NK-92 (cell line): ENCODE measurements at regions not wholly inside any gene's neighbourhood (a gene's known extent, or its start where the extent isn't known, plus 50 kb on each side); places are given as distances from the start of the nearest gene placed in this dataset.
"Not testable (repeated sequence)": the region's sequence is repeated elsewhere in the genome, so short reads cannot be mapped to it uniquely, and the experiment has no call there.

ENCODE experiments used
- DNase-seq: peaks from one replicate; lab custom pipeline; 2025; ENCODE audit not compliant: unreplicated experiment; lab: John Stamatoyannopoulos, UW

DNA sequence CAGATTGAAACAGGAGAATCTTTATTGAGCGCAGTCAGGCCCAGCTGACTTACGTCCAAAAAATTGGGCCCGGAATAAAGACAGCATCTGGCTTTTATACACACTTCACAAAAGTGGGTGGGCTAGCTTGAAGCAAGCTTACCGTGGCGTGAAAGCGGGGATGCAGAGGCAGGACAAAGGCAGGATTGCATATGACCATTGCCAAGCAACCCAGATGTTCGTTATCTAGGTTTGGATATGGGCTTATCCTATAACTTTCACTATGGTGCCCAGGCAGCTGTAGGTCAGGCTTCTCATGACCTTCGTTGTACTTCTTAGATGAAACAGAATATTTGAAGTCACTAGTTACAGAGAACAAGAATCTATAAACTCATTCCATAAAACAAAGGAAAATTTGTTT lies 1575.6 kb upstream of the RAG2 start:
- DNase-seq: no peak

DNA sequence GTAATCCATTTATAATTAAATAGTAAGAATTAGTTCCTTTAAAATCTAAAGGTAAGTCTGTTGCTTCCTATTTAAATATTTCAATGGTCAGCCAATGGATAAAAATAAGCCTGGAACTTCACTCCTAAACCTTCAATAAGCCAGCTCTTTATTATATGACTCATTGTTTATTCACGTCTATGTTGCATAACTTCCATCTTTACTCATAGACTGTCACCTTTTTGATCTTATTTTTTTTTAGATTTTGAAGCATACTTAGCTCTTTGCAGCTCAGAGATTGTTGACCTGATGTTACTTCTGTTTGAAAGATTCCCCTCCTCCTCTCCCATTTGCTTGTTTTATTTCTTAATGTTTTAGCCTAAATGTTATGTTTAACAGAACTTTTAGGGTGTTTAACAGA lies 1571.2 kb upstream of the RAG2 start:
- no peak for DNase-seq

- DNase-seq: no peak
These were observed 1565.5 kb upstream of the RAG2 start for GRCh38 chr11:38163526-38163925.

DNA sequence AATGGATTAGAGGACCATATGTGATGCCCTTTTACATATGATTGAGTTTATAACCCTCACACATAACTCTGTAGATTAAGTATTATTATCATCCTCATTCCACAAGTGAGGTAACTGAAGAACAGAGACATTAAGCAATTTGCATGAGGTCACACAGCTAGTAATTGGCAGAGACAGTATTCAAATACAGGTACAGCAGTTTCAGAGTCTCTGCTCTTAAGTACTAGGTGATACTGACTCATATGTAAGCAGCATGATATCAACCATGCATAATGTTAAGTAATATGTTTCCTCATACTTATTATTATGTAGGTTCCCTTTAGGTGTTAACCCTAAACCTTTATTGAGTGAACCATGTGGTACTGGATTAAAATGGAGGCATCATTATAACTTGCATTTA lies 1562.4 kb upstream of the RAG2 start:
- no peak for DNase-seq

DNA sequence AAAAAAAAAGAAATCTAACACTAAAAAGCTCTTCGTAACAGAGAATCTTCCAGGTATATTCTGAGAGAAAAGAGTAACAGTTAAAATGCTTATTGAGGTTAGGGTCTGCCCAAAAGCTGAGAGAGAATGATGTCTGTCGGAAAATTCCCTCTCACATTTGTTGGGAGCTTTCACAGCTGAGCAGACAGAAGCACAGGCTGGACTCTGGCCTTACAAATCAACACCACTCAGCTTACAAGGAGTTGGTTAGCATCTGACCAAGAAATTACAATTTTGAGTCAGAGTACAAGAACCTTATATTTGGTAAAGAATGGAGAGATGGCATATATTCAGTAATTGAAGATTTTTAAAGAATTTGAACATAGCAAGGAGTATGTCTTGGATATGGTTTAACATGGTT lies 1561.0 kb upstream of the RAG2 start:
- DNase-seq: no peak

GRCh38 chr11:38156495-38157146 lies 1558.6 kb upstream of the RAG2 start:
- no peak for DNase-seq

DNA sequence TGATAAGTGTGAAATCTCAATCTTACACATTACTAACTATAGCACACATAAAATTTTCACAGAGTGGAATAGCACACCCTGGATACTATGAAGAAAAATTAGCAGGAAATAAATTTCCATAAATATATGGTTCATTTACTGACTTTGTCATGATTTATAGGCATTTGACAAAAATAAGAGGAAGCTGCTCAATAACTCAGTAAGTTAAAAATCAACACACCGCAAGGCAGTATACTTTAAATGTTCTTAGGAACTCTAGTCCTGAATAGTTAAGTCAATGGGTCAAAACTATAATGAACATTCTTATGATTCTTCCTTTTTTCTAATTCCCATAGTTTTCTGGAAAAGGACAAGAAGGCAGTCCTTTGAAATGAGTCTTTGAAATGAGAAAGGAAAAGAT lies 1557.8 kb upstream of the RAG2 start:
- no peak for DNase-seq

GRCh38 chr11:38153985-38154384 lies 1555.9 kb upstream of the RAG2 start:
- DNase-seq: no peak

- no peak for DNase-seq
These were observed 1545.8 kb upstream of the RAG2 start for GRCh38 chr11:38143852-38144251.

DNA sequence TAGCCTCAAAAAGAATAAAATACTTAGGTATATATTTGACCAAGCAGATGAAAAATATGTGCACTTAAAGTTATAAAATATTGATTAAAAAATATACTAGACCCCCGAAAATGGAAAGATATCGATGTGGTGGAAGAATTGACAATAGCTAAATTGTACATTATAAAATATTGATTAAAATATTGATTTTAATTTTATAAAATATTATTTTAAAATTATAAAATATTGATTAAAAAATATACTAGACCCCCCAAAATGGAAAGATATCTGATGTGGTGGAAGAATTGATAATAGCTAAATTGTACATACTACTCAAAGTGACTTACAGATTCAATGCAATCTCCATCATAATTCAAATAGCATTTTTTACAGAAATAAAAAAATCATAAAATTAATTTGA lies 1540.9 kb upstream of the RAG2 start:
- DNase-seq: no peak

DNA sequence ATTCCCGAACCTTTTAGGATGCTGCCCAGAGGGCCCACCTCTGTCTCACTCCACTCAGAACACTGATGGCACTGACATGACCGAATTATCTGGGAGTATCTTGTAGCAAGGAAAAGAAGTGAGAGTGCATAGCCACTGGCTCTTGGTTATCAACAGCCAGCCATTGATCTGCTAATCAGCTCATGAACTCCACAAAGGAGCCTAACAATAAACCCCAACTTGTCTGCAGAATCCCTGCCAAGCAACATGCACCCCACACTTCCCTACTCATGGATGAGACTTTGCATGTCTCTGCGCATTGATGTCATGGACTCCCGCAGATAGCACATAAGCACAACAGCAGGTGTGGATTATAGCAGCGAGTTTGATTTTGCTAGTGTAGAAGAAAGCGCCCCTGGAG lies 1538.9 kb upstream of the RAG2 start:
- no peak for DNase-seq

DNA sequence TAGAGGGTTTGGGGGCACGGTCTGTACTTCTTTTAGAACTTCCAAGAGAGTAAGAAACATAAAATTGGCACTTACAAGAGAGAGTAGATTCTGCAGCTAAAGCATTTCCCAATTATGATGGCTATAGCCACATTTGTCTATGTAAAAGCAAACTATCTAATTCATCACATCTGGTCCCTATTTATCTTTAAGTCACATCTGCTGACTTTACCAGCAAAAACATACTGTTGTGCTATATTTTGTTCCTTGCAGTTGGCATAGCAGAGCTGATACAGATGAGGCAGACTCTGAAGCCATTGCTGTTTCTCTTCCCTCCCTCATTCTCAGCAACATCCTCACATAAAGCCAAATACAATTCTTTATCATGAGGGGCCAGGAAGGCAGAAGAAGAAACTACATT lies 1533.5 kb upstream of the RAG2 start:
- DNase-seq: no peak

- DNase-seq: no peak
These were observed 1532.9 kb upstream of the RAG2 start for GRCh38 chr11:38130976-38131375.

DNA sequence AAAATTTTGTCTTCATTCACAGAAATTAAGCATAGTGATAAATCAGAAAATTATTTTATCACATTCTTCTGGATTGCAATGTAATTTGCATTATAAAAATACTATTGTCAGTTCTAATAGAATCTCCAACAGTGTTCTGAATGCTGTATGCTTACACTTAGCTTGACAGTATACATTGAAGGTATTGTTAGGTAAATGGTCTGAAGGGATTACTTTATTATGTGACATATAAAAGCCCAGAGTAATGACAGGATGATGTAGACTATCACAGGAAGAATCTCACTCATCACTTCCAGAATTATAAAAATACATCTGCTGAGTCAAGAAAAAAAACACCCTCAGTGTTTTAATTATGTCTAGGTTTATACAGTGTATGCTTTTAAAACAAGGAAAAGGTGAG lies 1532.5 kb upstream of the RAG2 start:
- DNase-seq: no peak

GRCh38 chr11:38123673-38124072 lies 1525.6 kb upstream of the RAG2 start:
- DNase-seq: no peak

GRCh38 chr11:38116616-38117015 lies 1518.6 kb upstream of the RAG2 start:
- DNase-seq: not testable (repeated sequence)

DNA sequence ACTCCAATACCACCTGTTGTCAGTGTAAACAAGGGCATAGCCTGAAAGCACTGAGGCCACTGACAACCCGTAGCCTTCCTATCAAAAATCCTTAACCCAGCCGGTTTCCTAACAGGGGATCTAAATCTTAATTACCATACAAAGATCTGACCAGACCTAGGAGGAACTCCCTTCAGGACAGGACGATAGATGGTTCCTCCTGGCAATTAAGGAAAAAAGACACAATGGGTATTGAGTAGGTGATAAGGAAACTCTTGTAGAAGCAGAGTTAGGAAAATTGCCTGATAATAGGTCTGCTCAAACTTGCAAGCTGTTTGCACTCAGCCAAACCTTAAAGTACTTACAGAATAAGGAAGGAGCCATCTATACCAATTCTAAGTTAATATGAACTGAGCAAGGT lies 1517.3 kb upstream of the RAG2 start:
- DNase-seq: not testable (repeated sequence)

DNA sequence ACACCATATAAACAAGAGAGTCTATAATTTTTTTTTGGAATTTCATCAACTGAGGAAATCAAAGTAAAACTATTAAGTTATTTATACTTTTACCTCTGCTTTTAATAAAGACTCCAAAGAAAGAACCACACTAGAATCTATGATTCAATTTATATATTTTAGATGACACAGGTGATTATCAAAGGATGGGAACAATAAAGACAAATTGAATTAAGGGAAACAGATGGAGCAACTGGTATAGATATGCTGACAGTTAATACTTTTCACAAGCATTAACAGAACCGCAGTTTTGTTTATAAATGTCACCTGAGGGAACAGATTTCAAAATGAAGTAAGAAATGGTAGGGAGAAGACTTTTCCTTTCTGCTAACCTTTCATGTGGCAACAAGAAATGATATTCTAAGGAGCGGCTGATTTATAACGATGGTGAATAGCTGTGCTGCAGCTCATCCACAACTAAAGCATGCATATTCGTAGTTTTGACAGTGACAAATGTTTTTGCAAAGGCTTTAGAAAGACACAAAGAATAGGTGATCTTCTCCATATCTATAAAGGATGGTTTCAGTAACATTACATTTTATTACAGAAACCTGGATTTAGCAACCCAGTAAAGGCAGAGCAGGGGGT lies 1502.9 kb upstream of the RAG2 start:
- no peak for DNase-seq

DNA sequence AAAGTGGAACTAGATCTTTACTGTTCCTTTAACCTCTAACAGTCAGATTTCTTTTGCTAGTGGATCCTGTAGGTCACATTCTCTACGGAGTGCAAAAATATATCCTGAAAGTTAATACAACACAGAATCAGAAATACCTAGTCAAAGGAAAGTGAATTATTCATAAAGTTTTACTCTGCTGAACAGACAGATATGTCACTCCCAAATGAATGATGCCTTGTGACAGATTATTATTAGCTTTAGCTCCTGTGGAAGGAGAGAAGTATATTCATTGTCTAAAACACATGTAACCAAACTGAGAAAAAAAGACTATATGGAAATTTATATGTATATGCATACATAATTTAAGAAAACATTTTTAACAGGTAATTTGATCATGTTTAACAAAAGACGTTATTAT lies 1497.2 kb upstream of the RAG2 start:
- DNase-seq: no peak

DNA sequence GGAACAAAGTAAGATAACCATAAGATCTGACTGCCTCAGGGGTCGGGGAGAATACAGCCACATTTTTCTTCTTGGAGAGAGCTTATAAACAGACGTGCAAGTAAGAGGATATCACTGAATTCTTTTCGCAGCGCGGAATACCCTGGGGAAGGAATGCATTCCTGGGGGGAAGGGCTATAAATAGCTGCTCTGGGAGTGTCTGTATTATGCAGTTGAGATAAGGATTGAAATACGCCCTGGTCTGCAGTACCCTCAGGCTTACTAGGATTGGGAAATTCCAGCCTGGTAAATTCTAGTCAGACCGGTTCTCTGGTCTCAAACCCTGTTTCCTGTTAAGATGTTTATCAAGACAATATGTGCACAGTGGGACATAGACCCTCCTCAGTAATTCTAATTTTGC lies 1491.7 kb upstream of the RAG2 start:
- no peak for DNase-seq

DNA sequence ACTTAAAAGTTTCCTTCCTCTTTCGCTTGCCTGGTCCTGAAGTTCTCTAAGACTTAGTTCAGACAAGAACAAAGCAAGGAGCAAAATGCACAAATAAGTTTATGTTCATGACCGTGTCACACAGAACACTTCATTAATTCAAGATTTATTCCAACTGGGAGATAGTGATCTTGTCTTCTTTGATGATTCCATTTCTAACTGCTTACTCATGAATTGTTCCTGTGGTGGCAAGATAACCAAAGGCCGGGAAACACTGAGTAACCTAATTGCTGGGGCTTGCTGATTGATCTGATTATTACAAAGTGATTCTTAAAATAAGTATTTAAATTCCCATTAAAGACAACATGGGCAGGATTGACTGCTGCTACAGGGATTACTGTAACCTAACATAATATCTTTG lies 1462.9 kb upstream of the RAG2 start:
- no peak for DNase-seq

- DNase-seq: no peak
These were observed 1462.1 kb upstream of the RAG2 start for GRCh38 chr11:38060136-38060535.

DNA sequence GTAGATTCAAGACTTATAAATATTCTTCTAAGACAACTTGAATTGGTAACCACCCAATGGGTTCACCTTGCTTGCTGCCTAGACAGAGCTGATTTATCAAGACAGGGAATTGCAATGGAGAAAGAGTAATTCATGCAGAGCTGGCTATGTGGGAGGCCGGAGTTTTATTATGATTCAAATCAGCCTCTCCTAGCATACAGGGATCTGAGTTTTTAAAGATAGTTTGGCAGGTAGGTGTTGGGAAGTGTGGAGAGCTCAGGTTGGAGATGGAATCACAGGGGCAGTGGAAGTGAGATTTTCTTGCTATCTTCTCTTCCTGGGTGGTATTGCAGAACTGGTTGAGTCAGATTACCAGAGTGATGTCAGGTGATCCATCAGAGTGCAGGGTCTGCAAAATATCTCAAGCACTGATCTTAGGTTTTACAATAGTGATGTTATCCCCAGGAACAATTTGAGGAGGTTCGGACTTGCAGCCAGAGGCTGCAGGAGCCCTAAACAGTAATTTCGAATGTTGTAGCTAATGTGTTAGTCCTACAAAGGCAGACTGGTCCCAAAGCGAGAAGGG lies 1448.6 kb upstream of the RAG2 start:
- no peak for DNase-seq
